ENCODE measurements at regions not wholly inside any gene's neighbourhood (a gene's known extent, or its start where the extent isn't known, plus 50 kb on each side); places are given as distances from the start of the nearest gene placed in this dataset.

DNA sequence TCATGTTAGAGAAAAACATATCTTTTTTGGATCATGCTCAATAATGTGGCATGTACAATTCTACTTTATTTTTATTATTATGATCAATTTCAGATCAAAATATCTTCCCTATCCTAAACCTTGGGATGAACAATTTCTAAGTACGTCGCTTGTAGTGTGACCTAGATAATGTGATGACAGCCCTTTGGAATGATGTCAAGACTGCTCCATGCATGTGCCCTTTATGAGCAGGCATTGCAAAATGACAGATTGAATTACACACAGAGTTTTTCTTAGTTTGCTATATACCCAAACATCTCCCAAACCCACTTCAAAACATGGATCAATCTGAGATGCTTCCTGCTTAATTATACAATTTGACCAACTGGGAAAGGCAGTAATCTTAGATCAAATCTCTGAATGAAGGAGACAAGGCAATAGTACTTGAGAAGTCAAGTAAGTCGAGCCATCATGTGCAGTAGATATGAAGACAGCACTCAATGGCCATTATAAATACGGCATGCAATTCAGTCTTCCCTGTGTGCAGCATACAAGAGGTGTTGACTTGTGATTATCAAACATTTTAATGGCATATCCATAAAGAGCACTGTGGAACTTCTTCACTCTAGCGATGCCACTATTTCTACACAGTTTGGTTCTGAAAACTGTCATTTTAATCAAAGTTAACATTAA, 294.8 kb downstream of the RNF144B start:
- Histone ChIP-seq H3K4me1 (ENCODE audit: control insufficient read depth in 1 of 2, insufficient read depth in 2 of 2, low read length in 2 of 2) (no peaks in the 10 kb centered on the region), H3K9me3 (ENCODE audit: control insufficient read depth in 1 of 2, low read length in 2 of 2) (no peaks in the 10 kb centered on the region), H3K27me3 (ENCODE audit: control insufficient read depth in 1 of 2, insufficient read depth in 2 of 2, low read length in 2 of 2) (no peaks in the 10 kb centered on the region)

GRCh38 chr6:18684343-18684742, 297.2 kb downstream of the RNF144B start:
- no peak overlapping the region for H3K27ac ChIP-seq (ENCODE audit: low read depth, low read length)

More for the DNA sequence above, 294.8 kb downstream of the RNF144B start:
- Histone ChIP-seq H3K27ac (ENCODE audit: low read depth, low read length) (no peak overlapping the region), H3K4me3 (ENCODE audit: low read depth in 1 of 2, low read length in 2 of 2) (no peak overlapping the region), H3K36me3 (ENCODE audit: control insufficient read depth in 1 of 2, insufficient read depth in 2 of 2, low read length in 2 of 2) (no peaks in the 10 kb centered on the region), H3K9ac (ENCODE audit: low read depth in 1 of 2, low read length in 2 of 2) (no peak overlapping the region)

GRCh38 chr6:18692929-18693685, 306.0 kb downstream of the RNF144B start:
- H3K27me3 ChIP-seq (ENCODE audit: control insufficient read depth in 1 of 2, insufficient read depth in 2 of 2, low read length in 2 of 2) = no peaks in the 10 kb centered on the region
- no peaks in the 10 kb centered on the region for H3K36me3 ChIP-seq (ENCODE audit: control insufficient read depth in 1 of 2, insufficient read depth in 2 of 2, low read length in 2 of 2)
- H3K9me3 ChIP-seq (ENCODE audit: control insufficient read depth in 1 of 2, low read length in 2 of 2) = no peaks in the 10 kb centered on the region
- no peak overlapping the region for H3K9ac ChIP-seq (ENCODE audit: low read depth in 1 of 2, low read length in 2 of 2)
- H3K4me3 ChIP-seq (ENCODE audit: low read depth in 1 of 2, low read length in 2 of 2) = no peak overlapping the region
- H3K27ac ChIP-seq (ENCODE audit: low read depth, low read length) = no peak overlapping the region
- no peaks in the 10 kb centered on the region for H3K4me1 ChIP-seq (ENCODE audit: control insufficient read depth in 1 of 2, insufficient read depth in 2 of 2, low read length in 2 of 2)

More at GRCh38 chr6:18684343-18684742, 297.2 kb downstream of the RNF144B start:
- Histone ChIP-seq H3K27me3 (ENCODE audit: control insufficient read depth in 1 of 2, insufficient read depth in 2 of 2, low read length in 2 of 2) (no peaks in the 10 kb centered on the region), H3K4me3 (ENCODE audit: low read depth in 1 of 2, low read length in 2 of 2) (no peak overlapping the region), H3K36me3 (ENCODE audit: control insufficient read depth in 1 of 2, insufficient read depth in 2 of 2, low read length in 2 of 2) (no peaks in the 10 kb centered on the region), H3K4me1 (ENCODE audit: control insufficient read depth in 1 of 2, insufficient read depth in 2 of 2, low read length in 2 of 2) (no peaks in the 10 kb centered on the region), H3K9ac (ENCODE audit: low read depth in 1 of 2, low read length in 2 of 2) (no peak overlapping the region), H3K9me3 (ENCODE audit: control insufficient read depth in 1 of 2, low read length in 2 of 2) (no peaks in the 10 kb centered on the region)

GRCh38 chr6:18693881-18694280, 306.7 kb downstream of the RNF144B start:
- no peak overlapping the region for H3K4me3 ChIP-seq (ENCODE audit: low read depth in 1 of 2, low read length in 2 of 2)
- H3K9me3 ChIP-seq (ENCODE audit: control insufficient read depth in 1 of 2, low read length in 2 of 2) = no peaks in the 10 kb centered on the region
- no peak overlapping the region for H3K9ac ChIP-seq (ENCODE audit: low read depth in 1 of 2, low read length in 2 of 2)
- H3K4me1 ChIP-seq (ENCODE audit: control insufficient read depth in 1 of 2, insufficient read depth in 2 of 2, low read length in 2 of 2) = no peaks in the 10 kb centered on the region
- no peaks in the 10 kb centered on the region for H3K27me3 ChIP-seq (ENCODE audit: control insufficient read depth in 1 of 2, insufficient read depth in 2 of 2, low read length in 2 of 2)
- H3K27ac ChIP-seq (ENCODE audit: low read depth, low read length) = no peak overlapping the region
- H3K36me3 ChIP-seq (ENCODE audit: control insufficient read depth in 1 of 2, insufficient read depth in 2 of 2, low read length in 2 of 2) = no peaks in the 10 kb centered on the region

GRCh38 chr6:18703546-18703945, 316.4 kb downstream of the RNF144B start:
- H3K9ac ChIP-seq (ENCODE audit: low read depth in 1 of 2, low read length in 2 of 2) = no peak overlapping the region
- H3K27me3 ChIP-seq (ENCODE audit: control insufficient read depth in 1 of 2, insufficient read depth in 2 of 2, low read length in 2 of 2) = no peaks in the 10 kb centered on the region
- no peak overlapping the region for H3K4me3 ChIP-seq (ENCODE audit: low read depth in 1 of 2, low read length in 2 of 2)
- no peaks in the 10 kb centered on the region for H3K4me1 ChIP-seq (ENCODE audit: control insufficient read depth in 1 of 2, insufficient read depth in 2 of 2, low read length in 2 of 2)
- H3K36me3 ChIP-seq (ENCODE audit: control insufficient read depth in 1 of 2, insufficient read depth in 2 of 2, low read length in 2 of 2) = no peaks in the 10 kb centered on the region
- H3K9me3 ChIP-seq (ENCODE audit: control insufficient read depth in 1 of 2, low read length in 2 of 2) = no peaks in the 10 kb centered on the region
- H3K27ac ChIP-seq (ENCODE audit: low read depth, low read length) = no peak overlapping the region

- no peak overlapping the region for H3K27ac ChIP-seq (ENCODE audit: low read depth, low read length)
- H3K4me1 ChIP-seq (ENCODE audit: control insufficient read depth in 1 of 2, insufficient read depth in 2 of 2, low read length in 2 of 2) = no peaks in the 10 kb centered on the region
- no peak overlapping the region for H3K4me3 ChIP-seq (ENCODE audit: low read depth in 1 of 2, low read length in 2 of 2)
- no peak overlapping the region for H3K9ac ChIP-seq (ENCODE audit: low read depth in 1 of 2, low read length in 2 of 2)
- no peaks in the 10 kb centered on the region for H3K27me3 ChIP-seq (ENCODE audit: control insufficient read depth in 1 of 2, insufficient read depth in 2 of 2, low read length in 2 of 2)
- H3K9me3 ChIP-seq (ENCODE audit: control insufficient read depth in 1 of 2, low read length in 2 of 2) = no peaks in the 10 kb centered on the region
- no peaks in the 10 kb centered on the region for H3K36me3 ChIP-seq (ENCODE audit: control insufficient read depth in 1 of 2, insufficient read depth in 2 of 2, low read length in 2 of 2)
These were observed 320.7 kb downstream of the RNF144B start for GRCh38 chr6:18707714-18708439.

DNA sequence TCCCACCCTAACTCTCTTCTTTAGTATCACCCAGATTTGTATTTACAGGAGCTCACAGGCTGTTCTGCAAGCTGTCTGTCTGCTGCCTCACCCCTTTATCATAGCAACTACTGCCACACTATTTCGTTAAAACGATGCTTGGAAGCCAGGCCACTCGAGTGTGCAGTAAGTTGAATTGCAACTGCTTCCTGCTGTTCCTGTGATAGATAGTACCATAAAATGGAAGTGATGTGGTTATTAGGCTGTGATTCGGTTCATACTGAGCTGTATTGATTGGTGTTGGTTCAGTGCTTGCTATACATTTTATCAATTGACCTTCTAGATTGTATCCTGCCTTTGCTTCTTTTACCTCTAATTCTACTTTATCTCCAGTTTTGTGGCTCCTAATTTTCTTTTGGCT, 325.4 kb downstream of the RNF144B start:
- no peaks in the 10 kb centered on the region for H3K4me1 ChIP-seq (ENCODE audit: control insufficient read depth in 1 of 2, insufficient read depth in 2 of 2, low read length in 2 of 2)
- H3K27me3 ChIP-seq (ENCODE audit: control insufficient read depth in 1 of 2, insufficient read depth in 2 of 2, low read length in 2 of 2) = no peaks in the 10 kb centered on the region
- no peaks in the 10 kb centered on the region for H3K9me3 ChIP-seq (ENCODE audit: control insufficient read depth in 1 of 2, low read length in 2 of 2)
- H3K4me3 ChIP-seq (ENCODE audit: low read depth in 1 of 2, low read length in 2 of 2) = no peak overlapping the region
- H3K27ac ChIP-seq (ENCODE audit: low read depth, low read length) = no peak overlapping the region
- H3K36me3 ChIP-seq (ENCODE audit: control insufficient read depth in 1 of 2, insufficient read depth in 2 of 2, low read length in 2 of 2) = no peaks in the 10 kb centered on the region
- H3K9ac ChIP-seq (ENCODE audit: low read depth in 1 of 2, low read length in 2 of 2) = no peak overlapping the region

- no peaks in the 10 kb centered on the region for H3K4me1 ChIP-seq (ENCODE audit: control insufficient read depth in 1 of 2, insufficient read depth in 2 of 2, low read length in 2 of 2)
- no peak overlapping the region for H3K9ac ChIP-seq (ENCODE audit: low read depth in 1 of 2, low read length in 2 of 2)
These were observed 332.9 kb downstream of the RNF144B start for GRCh38 chr6:18720075-18720474.

DNA sequence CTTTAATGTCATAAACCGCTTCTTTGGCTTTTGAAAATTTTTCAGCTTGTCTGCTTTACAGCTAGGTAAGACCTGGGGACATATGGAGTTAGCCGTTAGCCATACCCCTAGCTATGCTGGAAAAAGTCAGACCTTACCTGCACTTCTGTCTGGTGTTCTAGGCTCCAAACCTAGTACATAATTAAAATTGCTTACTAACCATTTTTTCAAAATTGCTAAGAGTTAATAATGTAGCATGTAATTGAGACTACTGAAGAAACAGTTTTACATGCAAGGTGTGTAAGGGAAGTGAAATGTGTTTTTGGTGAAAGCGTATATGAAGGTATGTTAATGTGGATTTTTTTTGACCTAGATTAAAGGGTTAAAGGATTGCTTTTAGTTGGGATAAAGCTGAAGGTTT, 336.9 kb downstream of the RNF144B start:
- Histone ChIP-seq H3K4me3 (ENCODE audit: low read depth in 1 of 2, low read length in 2 of 2) (no peak overlapping the region), H3K27me3 (ENCODE audit: control insufficient read depth in 1 of 2, insufficient read depth in 2 of 2, low read length in 2 of 2) (no peaks in the 10 kb centered on the region), H3K4me1 (ENCODE audit: control insufficient read depth in 1 of 2, insufficient read depth in 2 of 2, low read length in 2 of 2) (no peaks in the 10 kb centered on the region), H3K27ac (ENCODE audit: low read depth, low read length) (no peak overlapping the region), H3K9ac (ENCODE audit: low read depth in 1 of 2, low read length in 2 of 2) (no peak overlapping the region), H3K36me3 (ENCODE audit: control insufficient read depth in 1 of 2, insufficient read depth in 2 of 2, low read length in 2 of 2) (no peaks in the 10 kb centered on the region), H3K9me3 (ENCODE audit: control insufficient read depth in 1 of 2, low read length in 2 of 2) (no peaks in the 10 kb centered on the region)

More at GRCh38 chr6:18720075-18720474, 332.9 kb downstream of the RNF144B start:
- H3K4me3 ChIP-seq (ENCODE audit: low read depth in 1 of 2, low read length in 2 of 2) = no peak overlapping the region
- H3K27ac ChIP-seq (ENCODE audit: low read depth, low read length) = no peak overlapping the region
- no peaks in the 10 kb centered on the region for H3K27me3 ChIP-seq (ENCODE audit: control insufficient read depth in 1 of 2, insufficient read depth in 2 of 2, low read length in 2 of 2)
- H3K9me3 ChIP-seq (ENCODE audit: control insufficient read depth in 1 of 2, low read length in 2 of 2) = no peaks in the 10 kb centered on the region
- H3K36me3 ChIP-seq (ENCODE audit: control insufficient read depth in 1 of 2, insufficient read depth in 2 of 2, low read length in 2 of 2) = no peaks in the 10 kb centered on the region

DNA sequence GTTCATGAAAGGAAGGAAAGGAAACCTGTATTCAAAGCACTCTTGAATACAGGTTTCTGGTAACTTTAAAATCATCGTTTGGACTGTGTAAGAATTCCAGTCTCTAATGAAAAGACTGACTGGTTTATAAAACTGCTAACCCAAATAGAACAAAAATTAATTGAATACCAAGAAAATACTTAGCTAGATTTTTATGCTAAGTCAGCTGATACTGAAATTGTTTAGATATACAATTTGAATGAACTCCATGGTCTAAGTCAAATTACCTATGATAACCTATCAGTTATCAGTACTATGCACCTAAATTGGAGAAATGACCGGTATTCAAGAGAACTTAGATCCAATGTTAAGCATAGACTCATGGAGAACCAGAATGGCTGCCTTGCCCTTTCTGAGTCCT, 338.3 kb downstream of the RNF144B start:
- H3K36me3 ChIP-seq (ENCODE audit: control insufficient read depth in 1 of 2, insufficient read depth in 2 of 2, low read length in 2 of 2) = no peaks in the 10 kb centered on the region
- no peaks in the 10 kb centered on the region for H3K9me3 ChIP-seq (ENCODE audit: control insufficient read depth in 1 of 2, low read length in 2 of 2)
- H3K4me3 ChIP-seq (ENCODE audit: low read depth in 1 of 2, low read length in 2 of 2) = no peak overlapping the region
- no peaks in the 10 kb centered on the region for H3K27me3 ChIP-seq (ENCODE audit: control insufficient read depth in 1 of 2, insufficient read depth in 2 of 2, low read length in 2 of 2)
- H3K9ac ChIP-seq (ENCODE audit: low read depth in 1 of 2, low read length in 2 of 2) = no peak overlapping the region
- H3K4me1 ChIP-seq (ENCODE audit: control insufficient read depth in 1 of 2, insufficient read depth in 2 of 2, low read length in 2 of 2) = no peaks in the 10 kb centered on the region
- no peak overlapping the region for H3K27ac ChIP-seq (ENCODE audit: low read depth, low read length)
